SK-N-SH treated with all-trans-retinoic acid at 6 μM for 48 hours (cell line): ENCODE measurements at regions not wholly inside any gene's neighbourhood (a gene's known extent, or its start where the extent isn't known, plus 50 kb on each side); places are given as distances from the start of the nearest gene placed in this dataset.

Source experiments
- ATAC-seq: fragments of 200-7000 bp; cut with Tn5 transposase; 3 replicates; pipeline ENCODE4 v1.9.1; 2020; ENCODE audit warnings: mild to moderate bottlenecking, moderate library complexity
- ARNTL ChIP-seq: fragments of 450-650 bp; formaldehyde crosslinking; IDR thresholded peaks from 2 replicates; pipeline ENCODE4 v1.5.0; 2020; ENCODE audit warnings: low read depth, mild to moderate bottlenecking, moderate library complexity, borderline replicate concordance
- BACH2 ChIP-seq: fragments of 250-450 bp; sonication (Bioruptor Pico); IDR thresholded peaks from 2 replicates; pipeline ENCODE4 v1.9.0; 2021; ENCODE audit warnings: mild to moderate bottlenecking, borderline replicate concordance
- CSDC2 ChIP-seq: fragments of 250-450 bp; sonication (Bioruptor Pico); IDR thresholded peaks from 2 replicates; pipeline ENCODE4 v1.5.0; 2020; ENCODE audit warnings: mild to moderate bottlenecking, moderate library complexity
- ESRRG ChIP-seq: fragments of 250-450 bp; sonication (Bioruptor Pico); IDR thresholded peaks from 2 replicates; pipeline ENCODE4 v1.6.1; 2021; ENCODE audit warnings: mild to moderate bottlenecking
- GLIS3 ChIP-seq: fragments of 250-450 bp; sonication (Bioruptor Pico); IDR thresholded peaks from 2 replicates; pipeline ENCODE4 v1.5.0; 2020; ENCODE audit warnings: mild to moderate bottlenecking, moderate library complexity
- ISL1 ChIP-seq: fragments of 250-450 bp; sonication (Bioruptor Pico); IDR thresholded peaks from 2 replicates; pipeline ENCODE4 v2.1.2; 2022; ENCODE audit warnings: mild to moderate bottlenecking, moderate library complexity
- PPARA ChIP-seq: fragments of 250-450 bp; sonication (Bioruptor Pico); IDR thresholded peaks from 2 replicates; pipeline ENCODE4 v1.5.0; 2020; ENCODE audit warnings: mild to moderate bottlenecking, borderline replicate concordance
- RARB ChIP-seq: fragments of 250-450 bp; sonication (Bioruptor Pico); IDR thresholded peaks from 2 replicates; pipeline ENCODE4 v1.8.0; 2021; ENCODE audit warnings: mild to moderate bottlenecking, moderate library complexity
- SNAI2 ChIP-seq: fragments of 250-450 bp; sonication (Bioruptor Pico); IDR thresholded peaks from 2 replicates; pipeline ENCODE4 v1.5.0; 2020; ENCODE audit warnings: mild to moderate bottlenecking, moderate library complexity
- TCF4 ChIP-seq: fragments of 250-450 bp; sonication (Bioruptor Pico); IDR thresholded peaks from 2 replicates; pipeline ENCODE4 v1.8.0; 2021; ENCODE audit warnings: mild to moderate bottlenecking, moderate library complexity, borderline replicate concordance
- TOX ChIP-seq: fragments of 250-450 bp; sonication (Bioruptor Pico); IDR thresholded peaks from 2 replicates; pipeline ENCODE4 v1.8.0; 2021; ENCODE audit warnings: mild to moderate bottlenecking, moderate library complexity, borderline replicate concordance
- ZC3H10 ChIP-seq: fragments of 250-450 bp; sonication (Bioruptor Pico); IDR thresholded peaks from 2 replicates; pipeline ENCODE4 v1.5.1; 2021; ENCODE audit warnings: mild to moderate bottlenecking, moderate library complexity
- ZFP3 ChIP-seq: fragments of 250-450 bp; sonication (Bioruptor Pico); IDR thresholded peaks from 2 replicates; pipeline ENCODE4 v1.5.0; 2020; ENCODE audit warnings: mild to moderate bottlenecking, moderate library complexity
- ZFP30 ChIP-seq: fragments of 450-650 bp; formaldehyde crosslinking; IDR thresholded peaks from 2 replicates; pipeline ENCODE4 v1.5.0; 2022; ENCODE audit warnings: mild to moderate bottlenecking, moderate library complexity
- ZNF565 ChIP-seq: fragments of 450-650 bp; formaldehyde crosslinking; conservative IDR thresholded peaks from 2 replicates; pipeline ENCODE4 v1.5.0; 2020; ENCODE audit warnings: low read depth, mild to moderate bottlenecking, moderate library complexity
- TF ChIP-seq, protein P1 (sequence below): fragments of 250-450 bp; sonication (Bioruptor Pico); IDR thresholded peaks from 2 replicates; pipeline ENCODE4 v1.8.0; 2021; ENCODE audit warnings: low read depth, mild to moderate bottlenecking, moderate library complexity, borderline replicate concordance
- TF ChIP-seq, protein P2 (sequence below): fragments of 250-450 bp; sonication (Bioruptor Pico); IDR thresholded peaks from 2 replicates; pipeline ENCODE4 v1.8.0; 2020; ENCODE audit warnings: mild to moderate bottlenecking, moderate library complexity, borderline replicate concordance
- TF ChIP-seq, protein P3 (sequence below): fragments of 250-450 bp; sonication (Bioruptor Pico); IDR thresholded peaks from 2 replicates; pipeline ENCODE4 v1.5.1; 2021; ENCODE audit warnings: mild to moderate bottlenecking, moderate library complexity
- TF ChIP-seq, protein P4 (sequence below): fragments of 250-450 bp; sonication (Bioruptor Pico); IDR thresholded peaks from 2 replicates; pipeline ENCODE4 v1.5.1; 2020; ENCODE audit warnings: low read depth, mild to moderate bottlenecking, moderate library complexity

DNA sequence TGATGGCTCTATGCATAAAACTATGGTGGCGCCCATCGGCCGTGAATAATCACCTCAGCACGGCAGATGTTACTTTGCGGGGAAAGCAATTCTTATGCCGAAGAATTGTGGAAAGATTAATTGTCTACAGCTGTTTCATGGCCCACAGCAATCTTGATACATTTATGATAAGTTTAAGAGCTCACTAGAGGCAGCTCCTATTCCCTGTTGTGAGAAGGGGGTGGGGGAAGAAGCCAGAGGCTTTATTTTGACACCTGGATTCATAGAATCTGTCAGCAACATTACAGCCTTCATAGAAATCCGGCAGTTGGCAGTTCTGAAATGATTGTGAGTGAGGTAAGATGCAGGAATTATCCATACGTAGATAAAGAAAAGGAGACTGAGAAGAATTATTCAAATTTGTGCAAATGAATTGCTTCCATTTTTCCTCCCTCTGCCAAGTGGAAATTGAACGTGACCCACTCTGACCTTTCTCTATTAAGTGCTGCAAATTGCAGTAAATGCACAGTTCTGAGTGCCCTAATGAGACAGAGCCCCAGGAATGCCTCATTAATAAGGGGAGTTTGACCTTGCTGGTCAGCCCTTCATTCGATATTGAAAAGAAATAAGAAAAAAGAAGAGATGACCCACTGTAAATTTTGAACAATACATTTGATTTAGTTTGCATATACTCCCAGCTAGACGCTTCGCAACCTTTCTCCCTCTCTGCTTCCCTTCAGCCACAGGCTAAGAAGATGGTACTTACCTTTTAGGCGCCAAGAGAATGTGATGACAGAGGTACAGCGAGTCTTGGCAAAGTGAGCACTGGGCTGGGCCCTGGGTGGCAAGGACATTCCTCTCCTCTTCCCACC is 188.8 kb downstream of the GPAT3 start (continued):
- TF ChIP-seq, protein P1, sequence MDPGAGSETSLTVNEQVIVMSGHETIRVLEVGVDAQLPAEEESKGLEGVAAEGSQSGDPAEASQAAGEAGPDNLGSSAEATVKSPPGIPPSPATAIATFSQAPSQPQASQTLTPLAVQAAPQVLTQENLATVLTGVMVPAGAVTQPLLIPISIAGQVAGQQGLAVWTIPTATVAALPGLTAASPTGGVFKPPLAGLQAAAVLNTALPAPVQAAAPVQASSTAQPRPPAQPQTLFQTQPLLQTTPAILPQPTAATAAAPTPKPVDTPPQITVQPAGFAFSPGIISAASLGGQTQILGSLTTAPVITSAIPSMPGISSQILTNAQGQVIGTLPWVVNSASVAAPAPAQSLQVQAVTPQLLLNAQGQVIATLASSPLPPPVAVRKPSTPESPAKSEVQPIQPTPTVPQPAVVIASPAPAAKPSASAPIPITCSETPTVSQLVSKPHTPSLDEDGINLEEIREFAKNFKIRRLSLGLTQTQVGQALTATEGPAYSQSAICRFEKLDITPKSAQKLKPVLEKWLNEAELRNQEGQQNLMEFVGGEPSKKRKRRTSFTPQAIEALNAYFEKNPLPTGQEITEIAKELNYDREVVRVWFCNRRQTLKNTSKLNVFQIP (CRISPR knock-in tag), result no peak
- TF ChIP-seq BACH2 (CRISPR knock-in tag) (no peak), SNAI2 (CRISPR knock-in tag) (no peak), PPARA (CRISPR knock-in tag) (no peak)
- TF ChIP-seq, protein P2, sequence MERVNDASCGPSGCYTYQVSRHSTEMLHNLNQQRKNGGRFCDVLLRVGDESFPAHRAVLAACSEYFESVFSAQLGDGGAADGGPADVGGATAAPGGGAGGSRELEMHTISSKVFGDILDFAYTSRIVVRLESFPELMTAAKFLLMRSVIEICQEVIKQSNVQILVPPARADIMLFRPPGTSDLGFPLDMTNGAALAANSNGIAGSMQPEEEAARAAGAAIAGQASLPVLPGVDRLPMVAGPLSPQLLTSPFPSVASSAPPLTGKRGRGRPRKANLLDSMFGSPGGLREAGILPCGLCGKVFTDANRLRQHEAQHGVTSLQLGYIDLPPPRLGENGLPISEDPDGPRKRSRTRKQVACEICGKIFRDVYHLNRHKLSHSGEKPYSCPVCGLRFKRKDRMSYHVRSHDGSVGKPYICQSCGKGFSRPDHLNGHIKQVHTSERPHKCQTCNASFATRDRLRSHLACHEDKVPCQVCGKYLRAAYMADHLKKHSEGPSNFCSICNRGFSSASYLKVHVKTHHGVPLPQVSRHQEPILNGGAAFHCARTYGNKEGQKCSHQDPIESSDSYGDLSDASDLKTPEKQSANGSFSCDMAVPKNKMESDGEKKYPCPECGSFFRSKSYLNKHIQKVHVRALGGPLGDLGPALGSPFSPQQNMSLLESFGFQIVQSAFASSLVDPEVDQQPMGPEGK (CRISPR knock-in tag), result no peak
- TF ChIP-seq, protein P3, sequence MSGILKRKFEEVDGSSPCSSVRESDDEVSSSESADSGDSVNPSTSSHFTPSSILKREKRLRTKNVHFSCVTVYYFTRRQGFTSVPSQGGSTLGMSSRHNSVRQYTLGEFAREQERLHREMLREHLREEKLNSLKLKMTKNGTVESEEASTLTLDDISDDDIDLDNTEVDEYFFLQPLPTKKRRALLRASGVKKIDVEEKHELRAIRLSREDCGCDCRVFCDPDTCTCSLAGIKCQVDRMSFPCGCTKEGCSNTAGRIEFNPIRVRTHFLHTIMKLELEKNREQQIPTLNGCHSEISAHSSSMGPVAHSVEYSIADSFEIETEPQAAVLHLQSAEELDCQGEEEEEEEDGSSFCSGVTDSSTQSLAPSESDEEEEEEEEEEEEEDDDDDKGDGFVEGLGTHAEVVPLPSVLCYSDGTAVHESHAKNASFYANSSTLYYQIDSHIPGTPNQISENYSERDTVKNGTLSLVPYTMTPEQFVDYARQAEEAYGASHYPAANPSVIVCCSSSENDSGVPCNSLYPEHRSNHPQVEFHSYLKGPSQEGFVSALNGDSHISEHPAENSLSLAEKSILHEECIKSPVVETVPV (CRISPR knock-in tag), result no peak

DNA sequence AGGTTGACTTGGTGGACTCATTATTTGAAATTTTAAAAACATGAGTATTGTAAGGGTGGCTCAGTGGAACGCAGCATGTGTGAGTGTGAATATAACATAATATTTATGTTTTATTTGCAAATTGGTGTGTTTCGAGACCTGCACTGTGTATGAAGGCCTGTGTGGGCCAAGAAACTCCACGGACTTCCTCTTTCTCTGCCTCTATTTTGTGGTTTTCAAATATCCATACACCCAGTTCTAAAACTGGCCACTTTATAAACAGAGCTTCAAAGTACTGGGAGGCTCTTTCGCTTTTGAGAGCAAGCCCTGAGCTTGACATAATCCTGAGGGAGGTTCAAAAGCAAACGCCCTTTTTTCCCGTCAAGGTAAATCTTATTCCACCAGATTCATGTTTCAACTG is 187.7 kb downstream of the GPAT3 start:
- no peak for ATAC-seq
- TF ChIP-seq TOX (CRISPR knock-in tag) (no peak), ZNF565 (CRISPR knock-in tag) (no peak), CSDC2 (no peak), ZC3H10 (CRISPR knock-in tag) (no peak), TCF4 (CRISPR knock-in tag) (no peak), ISL1 (CRISPR knock-in tag) (no peak)
- TF ChIP-seq, protein P2 (CRISPR knock-in tag), result no peak

DNA sequence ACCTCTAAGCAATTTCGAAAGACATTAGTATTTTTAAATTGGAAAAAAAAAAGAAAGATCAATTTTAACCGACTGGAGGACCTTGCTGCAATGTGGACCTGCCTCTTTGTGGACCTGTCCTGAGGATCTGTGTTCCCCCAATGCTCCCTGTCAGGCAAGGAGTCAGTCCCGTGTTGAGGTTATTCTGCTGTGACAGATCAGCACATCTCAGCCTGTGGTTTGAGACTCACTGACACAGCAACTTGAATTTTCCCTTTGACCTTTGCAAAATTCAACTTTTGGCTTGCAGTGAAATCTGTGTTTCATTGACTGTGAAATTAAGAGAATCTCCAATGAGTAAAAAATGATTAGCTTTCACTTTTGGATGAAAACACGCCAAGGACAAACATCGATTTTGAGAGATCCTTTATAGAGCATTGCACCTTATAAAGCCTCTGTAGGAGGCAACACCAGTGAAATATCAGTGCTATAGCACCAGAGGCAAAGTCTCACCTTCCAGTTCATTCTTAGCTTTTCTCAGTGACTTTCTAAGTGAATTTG is 186.9 kb downstream of the GPAT3 start:
- ATAC-seq, result no peak
- TF ChIP-seq BACH2 (CRISPR knock-in tag) (no peak), ZC3H10 (CRISPR knock-in tag) (no peak), CSDC2 (no peak), ESRRG (no peak), ZFP30 (CRISPR knock-in tag) (no peak), GLIS3 (no peak), ZNF565 (CRISPR knock-in tag) (no peak), PPARA (CRISPR knock-in tag) (no peak), RARB (CRISPR knock-in tag) (no peak), TOX (CRISPR knock-in tag) (no peak), ISL1 (CRISPR knock-in tag) (no peak), ARNTL (CRISPR knock-in tag) (no peak), ZFP3 (CRISPR knock-in tag) (no peak)
- TF ChIP-seq, protein P1 (CRISPR knock-in tag), result no peak
- TF ChIP-seq, protein P2 (CRISPR knock-in tag), result no peak
- TF ChIP-seq, protein P3 (CRISPR knock-in tag), result no peak
- TF ChIP-seq, protein P4, sequence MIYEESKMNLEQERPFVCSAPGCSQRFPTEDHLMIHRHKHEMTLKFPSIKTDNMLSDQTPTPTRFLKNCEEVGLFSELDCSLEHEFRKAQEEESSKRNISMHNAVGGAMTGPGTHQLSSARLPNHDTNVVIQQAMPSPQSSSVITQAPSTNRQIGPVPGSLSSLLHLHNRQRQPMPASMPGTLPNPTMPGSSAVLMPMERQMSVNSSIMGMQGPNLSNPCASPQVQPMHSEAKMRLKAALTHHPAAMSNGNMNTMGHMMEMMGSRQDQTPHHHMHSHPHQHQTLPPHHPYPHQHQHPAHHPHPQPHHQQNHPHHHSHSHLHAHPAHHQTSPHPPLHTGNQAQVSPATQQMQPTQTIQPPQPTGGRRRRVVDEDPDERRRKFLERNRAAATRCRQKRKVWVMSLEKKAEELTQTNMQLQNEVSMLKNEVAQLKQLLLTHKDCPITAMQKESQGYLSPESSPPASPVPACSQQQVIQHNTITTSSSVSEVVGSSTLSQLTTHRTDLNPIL, result no peak
